NCI-H2081 (cell line): ENCODE measurements at regions not wholly inside any gene's neighbourhood (a gene's known extent, or its start where the extent isn't known, plus 50 kb on each side); places are given as distances from the start of the nearest gene placed in this dataset.
"Not testable (repeated sequence)": the region's sequence is repeated elsewhere in the genome, so short reads cannot be mapped to it uniquely, and the experiment has no call there.

Experiments
- DNase-seq, 2 experiments: peaks; one replicate each; lab custom pipeline; 2025; lab: John Stamatoyannopoulos, UW

- no peak for DNase-seq
These were observed 169.8 kb downstream of the LEPR start for GRCh38 chr1:65590279-65590678.

DNA sequence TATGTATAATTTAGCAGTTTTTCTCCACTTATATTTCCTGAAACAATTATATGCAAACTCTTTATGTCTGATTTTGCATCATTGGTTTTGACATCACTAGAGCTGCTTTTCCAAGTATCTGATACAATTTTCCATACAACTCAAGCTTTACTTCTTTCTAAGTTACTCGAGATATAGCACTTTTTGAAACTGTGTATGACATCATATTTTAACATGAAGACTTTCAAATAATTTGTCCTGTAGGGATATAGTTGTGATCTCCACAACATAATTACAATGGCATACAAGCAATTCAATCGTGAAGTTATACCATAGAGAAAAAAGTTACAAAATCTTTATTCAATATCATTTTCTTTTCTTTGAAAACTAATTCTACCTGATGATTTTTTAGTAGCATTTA is 173.0 kb downstream of the LEPR start:
- no peak for DNase-seq

- DNase-seq, result no peak
These were observed 175.3 kb downstream of the LEPR start for GRCh38 chr1:65595724-65596123.

DNA sequence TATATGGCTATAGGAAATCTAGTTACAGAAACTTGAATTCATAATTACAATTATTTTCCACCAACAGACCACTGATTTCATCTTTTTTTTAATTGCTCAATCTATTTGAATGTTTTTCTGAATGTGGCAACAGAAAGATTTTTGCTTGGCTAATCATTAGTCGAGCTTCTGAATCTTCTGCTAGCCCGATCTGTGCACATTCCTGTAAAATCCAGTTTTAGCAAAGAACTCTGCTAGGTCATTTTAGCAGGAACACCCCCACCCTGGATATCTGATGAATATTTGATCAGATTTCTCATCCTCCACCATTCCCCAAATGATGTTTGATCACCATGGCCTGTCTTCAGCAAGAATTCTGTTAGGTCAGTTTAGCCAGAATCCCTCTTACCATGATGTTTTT is 176.3 kb downstream of the LEPR start:
- DNase-seq, result no peak

- no peak for DNase-seq
These were observed 185.2 kb downstream of the LEPR start for GRCh38 chr1:65605621-65606020.

DNA sequence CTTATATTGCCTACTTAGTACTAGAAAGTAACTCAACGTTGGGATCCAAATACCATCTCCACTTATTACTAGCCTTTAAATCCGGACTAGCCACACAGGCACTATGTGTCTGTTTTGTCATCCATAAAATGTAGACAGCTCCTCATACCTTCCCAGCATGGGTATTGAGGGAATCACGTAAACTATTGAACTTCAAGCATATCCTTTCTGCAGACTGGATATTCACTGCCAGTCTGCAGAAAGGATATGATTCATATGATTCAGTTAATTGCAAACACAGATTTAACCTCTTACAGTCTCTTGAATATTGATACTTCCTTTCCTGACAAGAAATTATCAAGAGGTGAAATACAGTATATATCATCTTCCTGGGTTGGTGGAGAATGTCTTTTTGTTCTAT is 186.0 kb downstream of the LEPR start:
- DNase-seq, result no peak

DNA sequence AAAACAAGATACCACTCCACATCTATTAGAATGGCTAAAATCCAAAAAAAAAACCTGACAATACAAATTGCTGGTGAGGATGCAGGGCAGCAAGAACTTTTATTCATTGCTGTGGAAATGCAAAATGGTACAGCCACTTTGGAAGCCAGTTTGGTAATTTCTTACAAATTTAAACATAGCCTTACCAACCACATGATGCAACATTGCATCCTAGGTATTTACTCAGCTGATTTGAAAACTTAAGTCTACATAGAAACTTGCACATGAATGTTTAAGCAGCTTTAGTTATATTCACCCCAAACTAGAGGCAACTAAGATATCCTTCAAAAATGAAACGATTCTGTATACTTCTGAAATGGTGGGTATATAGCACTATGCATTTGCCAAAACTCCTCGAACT is 178.8 kb upstream of the PDE4B start:
- no peak for DNase-seq

DNA sequence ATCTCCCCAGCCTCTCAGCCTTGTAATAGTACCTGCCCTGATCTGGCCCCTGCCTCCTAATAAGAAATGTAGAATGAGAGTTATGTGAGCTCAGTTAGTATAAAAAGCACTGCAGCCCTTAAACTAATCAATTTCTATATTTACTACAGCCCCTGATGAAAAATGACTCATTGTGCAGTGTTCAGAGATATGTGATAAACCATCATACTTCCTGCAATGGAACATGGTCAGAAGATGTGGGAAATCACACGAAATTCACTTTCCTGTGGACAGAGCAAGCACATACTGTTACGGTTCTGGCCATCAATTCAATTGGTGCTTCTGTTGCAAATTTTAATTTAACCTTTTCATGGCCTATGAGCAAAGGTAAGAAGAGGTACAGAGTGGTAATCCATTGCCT is 176.8 kb upstream of the PDE4B start:
- no peak for DNase-seq

DNA sequence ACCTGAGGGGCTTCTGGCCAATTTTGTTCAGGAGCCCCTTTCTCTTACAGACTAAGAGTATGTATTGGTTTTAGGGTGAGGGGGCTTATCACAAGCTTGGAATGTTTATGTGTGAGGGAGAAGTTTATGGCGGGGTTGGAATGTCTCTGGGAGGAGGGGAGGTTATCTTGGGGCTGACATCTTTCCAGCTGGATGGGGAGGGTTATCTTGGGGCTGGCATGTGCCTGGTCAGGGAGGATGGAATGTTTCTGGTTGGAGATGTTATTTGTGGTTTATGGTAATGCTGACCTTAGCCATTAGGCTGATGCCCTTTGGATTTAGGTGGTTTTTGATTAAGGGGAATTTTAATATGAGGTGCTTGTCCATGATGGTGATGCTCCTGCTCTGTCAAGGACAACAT is 171.0 kb upstream of the PDE4B start:
- not testable (repeated sequence) for DNase-seq

DNA sequence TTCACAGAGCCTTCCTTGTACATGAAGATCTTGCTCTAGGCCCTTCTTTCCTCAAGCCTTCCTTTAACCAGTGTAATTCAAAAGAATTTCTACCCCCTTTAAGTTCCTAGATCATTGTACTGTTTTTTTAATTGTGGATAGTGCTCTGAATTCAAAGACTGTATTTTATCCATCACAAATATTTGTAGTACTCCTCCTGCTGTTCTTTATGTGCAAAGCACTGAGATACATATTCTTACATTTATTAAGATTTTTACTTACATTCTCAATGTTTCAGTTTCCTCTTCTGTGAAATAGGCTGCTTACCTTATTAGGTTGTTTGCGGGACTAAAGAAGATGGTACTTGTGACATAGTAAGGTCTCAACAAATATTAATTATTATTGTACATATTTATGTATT is 168.8 kb upstream of the PDE4B start:
- no peak for DNase-seq

- no peak for DNase-seq
These were observed 167.2 kb upstream of the PDE4B start for GRCh38 chr1:65625528-65625927.

GRCh38 chr1:65626003-65626402 is 166.7 kb upstream of the PDE4B start:
- DNase-seq, result no peak

GRCh38 chr1:65629788-65630187 is 162.9 kb upstream of the PDE4B start:
- DNase-seq, result no peak

- DNase-seq, result no peak
These were observed 161.8 kb upstream of the PDE4B start for GRCh38 chr1:65630855-65631254.

DNA sequence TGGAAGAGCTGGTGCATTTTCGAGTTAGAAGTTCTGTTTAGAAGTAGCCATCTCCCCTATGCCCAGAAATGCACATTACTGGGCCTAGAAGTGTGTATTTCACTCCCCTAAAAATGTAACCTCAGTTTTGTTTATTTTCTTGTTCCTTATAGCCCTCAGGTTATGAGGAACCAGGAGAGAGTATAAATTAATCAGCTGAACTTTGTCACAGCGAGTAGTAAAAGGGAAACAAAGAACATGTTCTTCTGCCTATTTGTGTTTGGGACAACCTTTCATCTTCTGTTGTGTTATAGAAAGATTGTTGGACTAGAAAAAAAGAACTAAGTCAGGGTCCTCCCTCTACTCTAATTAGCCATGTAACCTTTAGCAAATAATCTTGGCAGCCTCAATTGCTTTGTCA is 160.5 kb upstream of the PDE4B start:
- no peak for DNase-seq

GRCh38 chr1:65640046-65640445 is 152.6 kb upstream of the PDE4B start:
- DNase-seq, result no peak

- not testable (repeated sequence) for DNase-seq
These were observed 143.5 kb upstream of the PDE4B start for GRCh38 chr1:65649185-65649584.

GRCh38 chr1:65650682-65651081 is 142.0 kb upstream of the PDE4B start:
- DNase-seq, result no peak

- not testable (repeated sequence) for DNase-seq
These were observed 138.2 kb upstream of the PDE4B start for GRCh38 chr1:65654526-65654925.

DNA sequence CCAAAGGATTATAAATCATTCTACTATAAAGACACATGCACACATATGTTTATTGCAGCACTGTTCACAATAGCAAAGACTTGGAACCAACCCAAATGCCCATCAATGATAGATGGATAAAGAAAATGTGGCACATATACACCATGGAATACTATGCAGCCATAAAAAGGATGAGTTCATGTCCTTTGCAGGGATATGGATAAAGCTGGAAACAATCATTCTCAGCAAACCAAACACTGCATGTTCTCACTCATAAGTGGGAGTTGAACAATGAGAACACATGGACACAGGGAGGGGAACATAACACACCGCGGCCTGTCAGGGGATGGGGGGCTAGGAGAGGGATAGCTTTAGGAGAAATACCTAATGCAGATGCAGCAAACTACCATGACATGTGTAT is 135.1 kb upstream of the PDE4B start:
- not testable (repeated sequence) for DNase-seq

DNA sequence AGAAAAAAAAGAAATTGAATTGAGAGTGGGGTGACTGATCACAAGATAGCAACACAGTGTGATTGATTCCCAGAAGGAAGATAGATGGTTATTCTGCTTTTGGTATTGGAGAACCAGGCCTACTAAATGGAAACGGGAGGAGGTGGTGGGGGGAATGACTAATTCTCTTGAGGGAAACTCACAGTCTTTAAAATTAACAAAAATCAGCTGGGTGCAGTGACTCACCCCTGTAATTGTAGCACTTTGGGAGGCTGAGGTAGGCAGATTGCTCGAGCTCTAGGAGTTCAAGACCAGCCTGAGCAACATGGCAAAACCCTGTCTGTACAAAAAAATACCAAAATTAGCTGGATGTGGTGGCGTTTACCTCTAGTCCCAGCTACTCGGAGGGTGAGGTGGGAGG is 134.6 kb upstream of the PDE4B start:
- DNase-seq, result no peak

GRCh38 chr1:65668368-65668767 is 124.3 kb upstream of the PDE4B start:
- DNase-seq, result no peak

DNA sequence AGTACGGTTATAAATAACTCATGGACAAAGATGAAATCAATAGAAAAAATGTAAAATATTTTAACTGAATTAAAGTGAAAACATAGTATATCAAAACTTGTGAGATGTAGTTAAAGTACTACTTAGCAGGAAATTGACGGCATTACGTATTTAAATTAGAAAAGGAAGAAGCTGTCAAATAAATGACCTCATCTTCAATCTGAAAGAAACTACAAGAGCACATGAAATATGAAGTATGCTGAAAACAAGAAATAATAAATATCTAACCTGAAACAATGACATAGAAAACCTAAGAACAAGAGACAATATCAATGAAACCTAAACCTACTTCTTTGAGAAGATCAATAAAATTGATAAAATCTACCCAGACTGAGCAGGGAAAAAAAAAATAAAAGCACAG is 122.2 kb upstream of the PDE4B start:
- no peak for DNase-seq

DNA sequence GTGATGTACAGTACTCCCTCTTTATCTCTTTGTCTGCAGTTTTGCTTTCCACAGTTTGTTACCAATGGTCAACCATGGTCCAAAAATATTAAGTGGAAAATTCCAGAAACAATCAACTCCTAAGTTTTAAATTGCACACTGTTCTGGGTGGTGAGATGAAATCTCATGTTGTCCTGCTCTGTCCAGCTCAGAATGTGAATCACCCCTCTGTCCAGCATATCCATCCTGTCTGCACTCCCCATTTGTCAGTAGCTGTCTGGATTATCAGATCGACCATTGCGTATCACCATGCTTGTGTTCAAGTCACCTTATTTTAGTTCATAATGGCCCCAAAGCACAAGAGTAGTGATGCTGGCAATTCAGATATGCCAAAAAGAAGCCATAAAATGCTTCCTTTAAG is 118.2 kb upstream of the PDE4B start:
- DNase-seq, result no peak

DNA sequence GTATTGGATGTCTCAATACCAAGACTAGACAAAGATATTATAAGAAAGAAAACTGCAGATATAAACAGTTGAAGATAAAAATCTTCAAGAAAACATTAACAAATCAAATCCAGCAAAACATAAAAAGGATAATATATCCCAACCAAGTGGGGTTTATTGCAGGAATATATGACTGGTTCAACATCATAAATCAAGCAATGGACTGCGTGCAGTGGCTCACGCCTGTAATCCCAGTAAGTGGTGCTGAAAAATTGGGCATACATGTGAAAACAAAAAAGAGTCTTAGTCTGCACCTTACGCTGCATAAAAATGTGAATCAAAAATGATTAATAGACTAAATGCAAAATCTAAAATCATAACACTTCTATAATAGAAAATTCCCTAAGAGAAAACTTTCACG is 112.9 kb upstream of the PDE4B start:
- DNase-seq, result no peak
